Common myeloid progenitor, CD34-positive (primary cell): ENCODE measurements at regions not wholly inside any gene's neighbourhood (a gene's known extent, or its start where the extent isn't known, plus 50 kb on each side); places are given as distances from the start of the nearest gene placed in this dataset.

Experiments used
- CTCF ChIA-PET: fragments of 350-600 bp; sonication (Branson Sonifier 250); formaldehyde crosslinking; loops from one replicate; lab custom pipeline; 2021; ENCODE audit warnings: antibody characterized with exemption; lab: Charles Lee
- POLR2A ChIA-PET: fragments of 350-600 bp; sonication (Branson Sonifier 250); formaldehyde crosslinking; loops from one replicate; lab custom pipeline; 2021; ENCODE audit warnings: antibody characterized with exemption; lab: Charles Lee
- DNase-seq, 3 donors: peaks; one replicate each; pipeline versions ENCODE4 v3.0.0 to v3.0.0-alpha.2; 2013
- H3K27ac ChIP-seq, 2 experiments: 1 replicate in 1 of 2; 2 replicates in 1 of 2; pipeline ENCODE4 v1.7.0; 2013; ENCODE audit warnings: inconsistent platforms in 2 of 2, low read length in 2 of 2, mild to moderate bottlenecking in 2 of 2, low read depth in 1 of 2, moderate library complexity in 1 of 2; ENCODE audit not compliant: severe bottlenecking in 2 of 2, insufficient read depth in 1 of 2, poor library complexity in 1 of 2
- H3K27me3 ChIP-seq, 5 experiments: replicated peaks in 2 of 5; 1 replicate in 3 of 5; 2 replicates in 2 of 5; pipeline versions ENCODE4 v1.6.1 to v1.7.0; 2013; ENCODE audit warnings: low read length in 4 of 5, mild to moderate bottlenecking in 2 of 5, moderate library complexity in 2 of 5, inconsistent platforms in 1 of 5; ENCODE audit not compliant: insufficient read depth in 5 of 5, control insufficient read depth in 4 of 5
- H3K36me3 ChIP-seq, 4 experiments: 1 replicate in 2 of 4; 2 replicates in 2 of 4; pipeline versions ENCODE4 v1.6.1 to v1.7.0; 2013; ENCODE audit warnings: low read length in 3 of 4, control low read depth in 1 of 4, mild to moderate bottlenecking in 1 of 4; ENCODE audit not compliant: control insufficient read depth in 4 of 4, insufficient read depth in 4 of 4
- H3K4me1 ChIP-seq, 4 experiments: 1 replicate in 3 of 4; 2 replicates in 1 of 4; pipeline versions ENCODE4 v1.6.1 to v1.7.1; 2013; ENCODE audit warnings: low read length in 3 of 4, mild to moderate bottlenecking in 3 of 4, control low read depth in 1 of 4, inconsistent platforms in 1 of 4, moderate library complexity in 1 of 4; ENCODE audit not compliant: control insufficient read depth in 4 of 4, insufficient read depth in 4 of 4; ENCODE audit errors: control extremely low read depth in 1 of 4
- H3K4me3 ChIP-seq, 7 experiments: 1 replicate in 4 of 7; 2 replicates in 3 of 7; pipeline versions ENCODE4 v1.5.1 to v1.7.0; 2013; ENCODE audit warnings: mild to moderate bottlenecking in 7 of 7, low read length in 6 of 7, moderate library complexity in 6 of 7, inconsistent platforms in 2 of 7, low read depth in 2 of 7, control low read depth in 1 of 7; ENCODE audit not compliant: insufficient read depth in 4 of 7, control insufficient read depth in 1 of 7; ENCODE audit errors: extremely low read depth in 1 of 7
- H3K9me3 ChIP-seq, 5 experiments: 1 replicate in 4 of 5; 2 replicates in 1 of 5; pipeline versions ENCODE4 v1.6.1 to v1.7.1; 2013; ENCODE audit warnings: low read length in 4 of 5, mild to moderate bottlenecking in 2 of 5, inconsistent platforms in 1 of 5, low read depth in 1 of 5, moderate library complexity in 1 of 5; ENCODE audit not compliant: control insufficient read depth in 4 of 5, insufficient read depth in 2 of 5; ENCODE audit errors: control extremely low read depth in 1 of 5
- WGBS: methylation state at CpG from one replicate; pipeline ENCODE4 v1.1.5; 2013; ENCODE audit not compliant: insufficient coverage; 5-methylcytosine and 5-hydroxymethylcytosine counted together

GRCh38 chr22:22391543-22391942, 117.0 kb downstream of the ZNF280B start:
- H3K27ac ChIP-seq = no peak overlapping the region
- H3K9me3 ChIP-seq = peaks cover 0 to 10% (median 5%) of the 10 kb centered on the region in 5 experiments
- no peaks in the 10 kb centered on the region for H3K36me3 ChIP-seq
- DNase-seq = no peak
- peaks cover 0 to 3% (median 0%) of the 10 kb centered on the region in 5 experiments for H3K27me3 ChIP-seq
- peaks cover 0 to 3% (median 2%) of the 10 kb centered on the region in 4 experiments for H3K4me1 ChIP-seq
- POLR2A ChIA-PET = no interaction called here
- CTCF ChIA-PET = interaction anchor here (0.9 to 3.7 kb wide), 4 partner anchors 9 to 215 kb away, joined by 3 to 10 read pairs (median 3); no protein-coding TSS in a partner anchor
- no peak overlapping the region for H3K4me3 ChIP-seq

DNA sequence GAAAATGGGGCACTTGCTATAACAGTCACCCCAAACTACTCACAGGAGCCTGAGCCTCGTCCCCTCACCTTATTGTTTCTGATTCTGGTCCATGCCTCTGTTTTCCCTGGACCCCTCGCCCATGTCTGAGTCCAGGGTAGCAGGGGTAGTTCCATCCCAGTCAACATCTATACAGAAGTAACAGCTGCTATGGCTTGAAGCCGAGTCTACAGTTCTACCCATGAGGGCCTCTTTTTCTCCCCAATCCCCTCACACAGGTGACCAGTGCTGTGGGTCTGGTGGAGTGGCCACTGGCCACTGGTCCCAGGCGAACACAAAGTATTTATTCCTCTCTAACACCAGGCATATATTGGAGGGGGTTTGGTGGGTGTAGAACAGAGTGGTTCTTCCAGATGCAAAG, 116.4 kb downstream of the ZNF280B start:
- POLR2A ChIA-PET = no interaction called here
- peaks cover 0 to 3% (median 2%) of the 10 kb centered on the region in 4 experiments for H3K4me1 ChIP-seq
- peaks cover 0 to 10% (median 5%) of the 10 kb centered on the region in 5 experiments for H3K9me3 ChIP-seq
- H3K27me3 ChIP-seq = peaks cover 0 to 3% (median 0%) of the 10 kb centered on the region in 5 experiments
- CTCF ChIA-PET = interaction anchor here (0.9 to 1.5 kb wide), 3 partner anchors 9 to 215 kb away, joined by 3 to 4 read pairs (median 3); no protein-coding TSS in a partner anchor
- H3K36me3 ChIP-seq = no peaks in the 10 kb centered on the region
- H3K4me3 ChIP-seq = no peak overlapping the region
- no peak for DNase-seq
- WGBS = 66% methylated on average over 2 of the region's 4 CpGs
- H3K27ac ChIP-seq = no peak overlapping the region

GRCh38 chr22:22394591-22394990, 114.0 kb downstream of the ZNF280B start:
- H3K27ac ChIP-seq = no peak overlapping the region
- CTCF ChIA-PET = interaction anchor here (0.8 to 1.0 kb wide), 3 partner anchors 11 to 188 kb away, joined by 3 read pairs; no protein-coding TSS in a partner anchor
- POLR2A ChIA-PET = no interaction called here
- peaks cover 0 to 10% (median 0%) of the 10 kb centered on the region in 5 experiments for H3K27me3 ChIP-seq
- WGBS = 100% methylated on average over 1 of the region's 1 CpG
- H3K36me3 ChIP-seq = no peaks in the 10 kb centered on the region
- H3K4me3 ChIP-seq = no peak overlapping the region
- H3K4me1 ChIP-seq = peaks cover 0 to 3% (median 2%) of the 10 kb centered on the region in 4 experiments
- H3K9me3 ChIP-seq = peaks cover 0 to 10% (median 5%) of the 10 kb centered on the region in 5 experiments
- DNase-seq = peak in 2 of 3 donors; percentile 17 to 63

- H3K27me3 ChIP-seq = peaks cover 0 to 10% (median 0%) of the 10 kb centered on the region in 5 experiments
- no peak overlapping the region for H3K27ac ChIP-seq
- H3K36me3 ChIP-seq = no peaks in the 10 kb centered on the region
- H3K4me3 ChIP-seq = no peak overlapping the region
- DNase-seq = peak in 2 of 3 donors; percentile 72 to 82
- H3K4me1 ChIP-seq = peaks cover 0 to 3% (median 2%) of the 10 kb centered on the region in 4 experiments
- 0% methylated on average over 1 of the region's 3 CpGs for WGBS
- ChIA-PET CTCF (interaction anchor here (0.8 kb wide), 1 partner anchor 46 kb away, joined by 3 read pairs; no protein-coding TSS in a partner anchor), POLR2A (no interaction called here)
- peaks cover 0 to 10% (median 5%) of the 10 kb centered on the region in 5 experiments for H3K9me3 ChIP-seq
These were observed 113.3 kb downstream of the ZNF280B start for GRCh38 chr22:22395245-22395644.

GRCh38 chr22:22396741-22397291, 111.7 kb downstream of the ZNF280B start:
- H3K27me3 ChIP-seq = peaks cover 0 to 10% (median 0%) of the 10 kb centered on the region in 5 experiments
- CTCF ChIA-PET = interaction anchor here (0.8 to 2.3 kb wide), 3 partner anchors 11 to 22 kb away, joined by 3 to 7 read pairs (median 4); no protein-coding TSS in a partner anchor
- no peak overlapping the region for H3K27ac ChIP-seq
- 82% methylated on average over 4 of the region's 7 CpGs for WGBS
- no peak for DNase-seq
- H3K4me1 ChIP-seq = peaks cover 0 to 3% (median 2%) of the 10 kb centered on the region in 4 experiments
- no peak overlapping the region for H3K4me3 ChIP-seq
- no peaks in the 10 kb centered on the region for H3K36me3 ChIP-seq
- POLR2A ChIA-PET = interaction anchor here (0.7 kb wide), 1 partner anchor 42 kb away, joined by 3 read pairs; no protein-coding TSS in a partner anchor
- peaks cover 0 to 10% (median 5%) of the 10 kb centered on the region in 5 experiments for H3K9me3 ChIP-seq

DNA sequence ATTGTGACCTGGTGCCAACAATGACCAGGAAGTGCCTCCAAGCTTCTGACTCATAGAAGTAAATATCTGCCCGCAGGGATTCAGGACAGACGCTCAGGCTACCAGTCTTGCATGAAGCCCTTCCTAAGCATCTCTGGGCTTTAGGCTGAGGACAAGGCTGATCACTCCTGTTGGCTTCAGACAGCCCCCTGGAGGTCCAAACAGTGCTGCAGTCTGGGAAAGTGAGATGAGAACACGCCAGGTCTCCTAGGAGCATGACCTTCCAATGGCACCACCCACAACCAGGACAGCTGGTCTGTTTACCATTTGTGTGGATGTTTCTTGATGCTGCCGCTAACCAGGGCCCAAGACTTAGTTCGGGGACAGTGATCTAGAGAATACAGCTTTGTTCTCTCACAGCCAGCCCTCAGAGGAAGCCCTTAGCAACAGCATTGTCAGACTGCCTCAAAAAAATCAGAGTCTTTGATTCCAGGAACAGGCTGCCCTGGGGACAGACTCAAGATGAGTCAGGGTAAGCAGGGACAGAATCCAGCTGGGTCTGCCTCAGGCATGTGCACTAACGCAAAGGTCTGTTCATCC, 111.2 kb downstream of the ZNF280B start:
- ChIA-PET POLR2A (no interaction called here), CTCF (interaction anchor here (0.8 to 2.3 kb wide), 3 partner anchors 10 to 192 kb away, joined by 3 to 7 read pairs (median 4); no protein-coding TSS in a partner anchor)
- H3K4me3 ChIP-seq = no peak overlapping the region
- H3K4me1 ChIP-seq = peaks cover 0 to 3% (median 2%) of the 10 kb centered on the region in 4 experiments
- 90% methylated on average over 4 of the region's 6 CpGs for WGBS
- no peak overlapping the region for H3K27ac ChIP-seq
- no peak for DNase-seq
- H3K9me3 ChIP-seq = peaks cover 0 to 6% (median under 1%) of the 10 kb centered on the region in 5 experiments
- no peaks in the 10 kb centered on the region for H3K36me3 ChIP-seq
- peaks cover 0 to 10% (median 0%) of the 10 kb centered on the region in 5 experiments for H3K27me3 ChIP-seq
